OCI-LY7 (cell line): ENCODE measurements at regions not wholly inside any gene's neighbourhood (a gene's known extent, or its start where the extent isn't known, plus 50 kb on each side); places are given as distances from the start of the nearest gene placed in this dataset.

Experiments used
- CTCF ChIP-seq: fragments of 200-600 bp; sonication (generic); conservative IDR thresholded peaks from 2 replicates; pipeline ENCODE4 v1.5.1; 2014; ENCODE audit warnings: mild to moderate bottlenecking, antibody characterized with exemption, low read length, moderate library complexity, mixed read lengths
- EZH2phosphoT487 ChIP-seq: fragments of 200-600 bp; sonication (generic); IDR thresholded peaks from 2 replicates; pipeline ENCODE4 v1.6.1; 2018; ENCODE audit warnings: low read depth, borderline replicate concordance, mild to moderate bottlenecking, mixed run types, antibody characterized with exemption, low read length, moderate library complexity, mixed read lengths

DNA sequence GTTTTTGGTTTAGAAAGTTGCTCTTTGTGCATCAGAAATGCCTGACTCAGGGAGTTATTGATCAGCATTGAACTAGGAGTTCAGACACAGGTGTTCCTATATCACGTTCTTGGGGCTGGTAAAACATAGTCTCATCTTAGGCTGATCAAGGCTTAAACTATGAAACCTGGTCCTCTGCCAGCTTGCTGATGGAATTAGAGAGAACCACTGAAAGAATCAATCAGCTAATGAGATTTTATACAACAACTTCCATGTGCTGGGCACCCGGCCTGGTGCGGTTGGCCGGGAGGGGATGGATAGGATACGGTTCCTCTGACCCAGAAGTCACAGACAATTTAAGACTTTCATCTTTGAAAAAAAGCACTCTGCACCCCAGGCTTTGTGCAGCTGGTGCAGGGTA, 164.9 kb downstream of the RDH14 start:
- TF ChIP-seq CTCF (no peak), EZH2phosphoT487 (no peak)
